Naive thymus-derived CD8-positive, alpha-beta T cell (primary cell): ENCODE measurements at regions not wholly inside any gene's neighbourhood (a gene's known extent, or its start where the extent isn't known, plus 50 kb on each side); places are given as distances from the start of the nearest gene placed in this dataset.

ENCODE experiments used
- ATAC-seq, 2 donors: fragments of 150-1000 bp; cut with Tn5 transposase in 1 of 2; sonication (Bioruptor Pico), chemical (Tn5 transposase) in 1 of 2; 1 replicate in 1 of 2; 2 replicates in 1 of 2; pipeline ENCODE4 v1.10.0; 2021; ENCODE audit warnings: mild to moderate bottlenecking in 2 of 2, moderate library complexity in 2 of 2
- POLR2A ChIA-PET: fragments of 350-600 bp; sonication (Branson Sonifier 250); formaldehyde crosslinking; loops from one replicate; lab custom pipeline; 2021; ENCODE audit warnings: antibody characterized with exemption; lab: Charles Lee
- DNase-seq, 10 donors: peaks; one replicate each; pipeline versions ENCODE4 v3.0.0 to v3.0.0-alpha.2; 2020 to 2022
- H3K27ac Mint-ChIP-seq, 10 donors: one replicate each; pipeline ENCODE4 v1.8.0; 2020 to 2022; ENCODE audit warnings: mild to moderate bottlenecking in 10 of 10, mixed read lengths in 10 of 10, moderate library complexity in 4 of 10, inconsistent platforms in 1 of 10
- H3K27me3 Mint-ChIP-seq, 5 donors: one replicate each; pipeline ENCODE4 v1.8.0; 2021 to 2022; ENCODE audit warnings: mixed read lengths in 5 of 5
- H3K36me3 Mint-ChIP-seq, 3 donors: one replicate each; pipeline ENCODE4 v1.8.0; 2020 to 2022; ENCODE audit warnings: mixed read lengths in 3 of 3, mild to moderate bottlenecking in 2 of 3, inconsistent platforms in 1 of 3
- H3K4me1 Mint-ChIP-seq, 4 donors: one replicate each; pipeline ENCODE4 v1.8.0; 2021 to 2022; ENCODE audit warnings: mixed read lengths in 4 of 4
- H3K4me3 Mint-ChIP-seq, 10 donors: one replicate each; pipeline ENCODE4 v1.8.0; 2020 to 2022; ENCODE audit warnings: mild to moderate bottlenecking in 10 of 10, mixed read lengths in 10 of 10, moderate library complexity in 6 of 10, inconsistent platforms in 1 of 10
- H3K9me3 Mint-ChIP-seq, 9 donors: one replicate each; pipeline ENCODE4 v1.8.0; 2020 to 2022; ENCODE audit warnings: mixed read lengths in 9 of 9, mild to moderate bottlenecking in 3 of 9, inconsistent platforms in 1 of 9, moderate library complexity in 1 of 9

DNA sequence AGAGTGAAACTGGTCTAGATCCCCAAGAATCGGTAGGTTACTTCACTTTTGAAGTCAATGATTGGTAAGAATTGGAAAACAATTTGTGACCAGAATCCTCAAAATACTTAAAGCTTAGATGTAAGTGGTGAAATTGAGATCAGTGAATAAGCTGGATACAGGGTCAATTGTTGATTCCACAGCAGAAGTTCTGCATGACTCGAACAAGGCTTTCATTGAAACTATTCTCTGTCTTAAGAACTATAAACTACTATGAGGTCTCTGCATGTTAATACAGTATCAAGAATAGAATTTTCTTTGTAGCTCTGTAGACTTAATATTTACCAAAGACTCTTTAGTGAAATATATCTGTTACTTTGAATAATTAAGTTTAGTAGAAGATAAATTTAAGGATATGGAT lies 324.2 kb upstream of the FIGN start:
- Mint-ChIP-seq H3K9me3 (peaks cover 0 to 6% (median 0%) of the 10 kb centered on the region in 9 donors), H3K27ac (no peak overlapping the region), H3K4me3 (no peak overlapping the region), H3K27me3 (no peaks in the 10 kb centered on the region), H3K36me3 (no peaks in the 10 kb centered on the region), H3K4me1 (no peaks in the 10 kb centered on the region)
- ATAC-seq = no peak
- POLR2A ChIA-PET = no interaction called here
- no peak for DNase-seq

GRCh38 chr2:164055623-164056022 lies 319.8 kb upstream of the FIGN start:
- Mint-ChIP-seq H3K9me3 (peaks cover 0 to 7% (median 0%) of the 10 kb centered on the region in 9 donors), H3K4me3 (no peak overlapping the region), H3K36me3 (no peaks in the 10 kb centered on the region), H3K4me1 (no peaks in the 10 kb centered on the region), H3K27ac (no peak overlapping the region), H3K27me3 (no peaks in the 10 kb centered on the region)
- no peak for DNase-seq
- POLR2A ChIA-PET = no interaction called here
- no peak for ATAC-seq

DNA sequence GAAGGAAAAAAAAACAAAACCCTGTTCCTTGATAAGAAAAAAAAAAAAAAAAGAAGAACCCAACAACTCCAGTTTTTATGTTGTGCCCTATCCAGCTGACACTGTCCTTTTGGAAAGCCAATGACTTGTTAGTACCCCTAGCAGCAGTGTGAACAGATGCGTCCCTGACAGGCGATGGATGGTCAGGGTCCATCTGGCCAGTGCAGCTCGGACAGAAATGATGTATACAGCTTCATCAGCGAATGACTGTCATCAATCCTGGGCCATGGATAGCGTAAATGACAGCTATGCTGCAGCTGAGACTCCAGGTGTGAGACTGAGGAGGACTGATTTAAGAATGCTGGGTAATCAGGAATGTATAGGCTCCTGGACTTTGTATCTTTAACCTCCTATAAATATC lies 318.8 kb upstream of the FIGN start:
- ATAC-seq = no peak
- POLR2A ChIA-PET = no interaction called here
- H3K27ac Mint-ChIP-seq = no peak overlapping the region
- no peaks in the 10 kb centered on the region for H3K4me1 Mint-ChIP-seq
- no peak overlapping the region for H3K4me3 Mint-ChIP-seq
- no peak for DNase-seq
- no peaks in the 10 kb centered on the region for H3K36me3 Mint-ChIP-seq
- H3K27me3 Mint-ChIP-seq = no peaks in the 10 kb centered on the region
- peaks cover 0 to 7% (median 0%) of the 10 kb centered on the region in 9 donors for H3K9me3 Mint-ChIP-seq

GRCh38 chr2:164053021-164053420 lies 317.2 kb upstream of the FIGN start:
- ATAC-seq (no peak), DNase-seq (no peak)
- POLR2A ChIA-PET = no interaction called here
- Mint-ChIP-seq H3K27me3 (no peaks in the 10 kb centered on the region), H3K9me3 (peaks cover 0 to 15% (median 6%) of the 10 kb centered on the region in 9 donors), H3K36me3 (no peaks in the 10 kb centered on the region), H3K4me1 (no peaks in the 10 kb centered on the region), H3K27ac (no peak overlapping the region), H3K4me3 (no peak overlapping the region)

- no peaks in the 10 kb centered on the region for H3K4me1 Mint-ChIP-seq
- POLR2A ChIA-PET = no interaction called here
- no peak overlapping the region for H3K27ac Mint-ChIP-seq
- peaks cover 0 to 19% (median 6%) of the 10 kb centered on the region in 9 donors for H3K9me3 Mint-ChIP-seq
- H3K4me3 Mint-ChIP-seq = no peak overlapping the region
- ATAC-seq = no peak
- H3K36me3 Mint-ChIP-seq = no peaks in the 10 kb centered on the region
- H3K27me3 Mint-ChIP-seq = no peaks in the 10 kb centered on the region
- no peak for DNase-seq
These were observed 316.2 kb upstream of the FIGN start for GRCh38 chr2:164052006-164052405.

DNA sequence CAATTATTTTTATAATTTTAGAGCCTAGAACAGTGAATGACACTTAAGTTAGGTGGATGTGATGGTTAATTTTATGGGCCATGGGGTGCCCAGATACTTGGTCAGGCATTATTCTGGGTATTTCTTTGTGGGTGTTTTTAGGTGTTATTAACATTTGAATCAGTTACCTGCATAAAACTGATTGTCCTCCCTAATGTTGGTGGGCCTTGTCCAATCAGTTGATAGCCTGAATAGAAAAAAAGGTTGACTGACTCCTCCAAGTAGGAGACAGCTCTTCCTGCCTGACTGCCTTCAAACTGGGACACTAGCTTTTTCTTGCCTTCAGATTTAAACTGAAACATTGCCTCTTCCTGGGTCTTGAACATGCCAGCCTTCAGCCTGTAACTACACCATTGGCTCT lies 312.9 kb upstream of the FIGN start:
- ATAC-seq (no peak), DNase-seq (no peak)
- Mint-ChIP-seq H3K27me3 (no peaks in the 10 kb centered on the region), H3K36me3 (no peaks in the 10 kb centered on the region), H3K4me1 (no peaks in the 10 kb centered on the region), H3K9me3 (peaks cover 0 to 19% (median 8%) of the 10 kb centered on the region in 9 donors), H3K4me3 (no peak overlapping the region), H3K27ac (no peak overlapping the region)
- POLR2A ChIA-PET = no interaction called here

DNA sequence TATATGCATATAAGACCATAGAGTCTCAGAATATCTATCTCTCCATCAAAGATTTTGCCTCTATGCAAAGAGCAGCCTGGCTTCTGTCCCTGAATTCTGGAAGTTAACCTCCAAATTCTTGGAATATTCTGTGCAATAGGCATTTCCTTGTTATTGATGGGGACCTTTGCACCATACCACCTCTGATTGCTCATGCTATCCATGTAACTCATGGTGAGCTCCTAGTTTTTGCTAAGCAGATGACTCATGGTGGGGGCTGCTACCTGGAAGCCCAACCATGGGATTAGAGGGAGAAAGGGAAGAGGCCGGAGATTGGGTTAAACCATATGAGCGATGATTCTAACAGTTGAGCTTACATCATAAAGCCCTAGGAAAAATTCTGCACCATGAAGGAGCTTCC lies 310.2 kb upstream of the FIGN start:
- Mint-ChIP-seq H3K9me3 (peaks cover 0 to 17% (median 8%) of the 10 kb centered on the region in 9 donors), H3K27me3 (no peaks in the 10 kb centered on the region), H3K4me1 (no peaks in the 10 kb centered on the region), H3K4me3 (no peak overlapping the region), H3K36me3 (no peaks in the 10 kb centered on the region), H3K27ac (no peak overlapping the region)
- DNase-seq = no peak
- POLR2A ChIA-PET = no interaction called here
- ATAC-seq = no peak

- Mint-ChIP-seq H3K4me3 (no peak overlapping the region), H3K27ac (no peak overlapping the region), H3K9me3 (peaks cover 0 to 23% (median 8%) of the 10 kb centered on the region in 9 donors), H3K27me3 (no peaks in the 10 kb centered on the region), H3K36me3 (no peaks in the 10 kb centered on the region), H3K4me1 (no peaks in the 10 kb centered on the region)
- DNase-seq (no peak), ATAC-seq (no peak)
- POLR2A ChIA-PET = no interaction called here
These were observed 308.8 kb upstream of the FIGN start for GRCh38 chr2:164044622-164045021.

DNA sequence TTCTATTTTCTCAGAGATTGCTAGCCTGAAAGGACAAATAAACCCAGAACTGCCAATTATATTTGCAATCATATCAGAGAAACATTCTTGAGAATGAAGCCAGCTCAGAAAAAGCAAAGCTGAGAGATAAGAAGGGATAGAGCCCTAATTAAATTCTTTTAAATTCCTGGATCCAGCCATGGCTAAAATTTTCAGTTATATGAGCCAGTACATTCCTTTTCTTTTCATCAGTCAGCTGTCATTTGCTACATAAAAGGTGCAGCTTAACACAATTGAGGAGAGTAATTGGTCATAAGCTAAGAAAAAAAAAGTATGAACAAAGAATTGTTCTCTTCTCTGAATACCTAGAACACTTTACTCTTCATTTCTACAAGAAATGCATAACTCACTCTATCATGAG lies 303.5 kb upstream of the FIGN start:
- POLR2A ChIA-PET = no interaction called here
- ATAC-seq = no peak
- no peaks in the 10 kb centered on the region for H3K36me3 Mint-ChIP-seq
- H3K4me3 Mint-ChIP-seq = no peak overlapping the region
- DNase-seq = no peak
- no peaks in the 10 kb centered on the region for H3K4me1 Mint-ChIP-seq
- H3K27me3 Mint-ChIP-seq = no peaks in the 10 kb centered on the region
- H3K27ac Mint-ChIP-seq = no peak overlapping the region
- H3K9me3 Mint-ChIP-seq = peaks cover 0 to 17% (median 3%) of the 10 kb centered on the region in 9 donors

DNA sequence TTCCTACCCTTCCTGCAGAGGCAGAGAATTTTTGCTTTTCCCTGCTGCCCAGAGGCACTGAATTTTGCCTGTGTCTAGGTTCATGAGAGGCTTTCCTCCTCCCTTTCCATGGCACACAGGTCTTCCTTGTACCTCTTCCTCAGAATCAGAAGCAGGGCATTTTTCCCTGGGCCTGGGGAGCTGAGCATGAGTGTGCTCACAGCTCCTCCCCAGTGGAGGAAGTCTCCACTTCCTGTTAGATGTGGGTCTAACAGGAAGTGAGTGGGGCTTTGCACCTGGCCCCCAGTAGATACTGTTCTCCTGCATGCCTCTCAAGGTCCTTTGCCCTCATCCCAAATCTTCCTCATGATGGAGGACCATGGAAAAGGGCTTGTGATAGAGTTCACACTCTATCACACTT lies 297.2 kb upstream of the FIGN start:
- POLR2A ChIA-PET = no interaction called here
- H3K27me3 Mint-ChIP-seq = no peaks in the 10 kb centered on the region
- no peaks in the 10 kb centered on the region for H3K36me3 Mint-ChIP-seq
- H3K9me3 Mint-ChIP-seq = peaks cover 0 to 10% (median 3%) of the 10 kb centered on the region in 9 donors
- no peak overlapping the region for H3K4me3 Mint-ChIP-seq
- ATAC-seq (no peak), DNase-seq (no peak)
- peaks cover 0 to 1% (median 0%) of the 10 kb centered on the region in 4 donors for H3K4me1 Mint-ChIP-seq
- no peak overlapping the region for H3K27ac Mint-ChIP-seq

DNA sequence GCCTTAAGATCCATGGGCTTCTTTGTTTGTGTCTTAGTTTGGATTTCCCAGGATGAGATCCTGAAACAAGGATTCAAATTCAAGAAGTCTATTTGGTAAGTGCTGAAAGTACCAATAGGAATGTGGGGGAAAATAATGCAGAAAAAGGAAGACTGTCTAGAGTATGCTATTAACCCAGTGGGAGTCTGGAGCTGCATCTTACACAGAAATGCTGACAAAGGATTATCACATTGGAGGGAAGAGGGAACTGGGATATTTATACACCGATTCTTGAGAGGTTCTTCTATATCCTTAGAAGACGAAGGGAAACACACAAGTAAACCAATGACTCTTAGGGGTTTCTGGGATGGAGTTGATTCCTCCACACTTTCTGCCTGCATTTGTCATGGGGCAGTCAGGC lies 294.8 kb upstream of the FIGN start:
- no peaks in the 10 kb centered on the region for H3K36me3 Mint-ChIP-seq
- no peak overlapping the region for H3K4me3 Mint-ChIP-seq
- H3K27me3 Mint-ChIP-seq = no peaks in the 10 kb centered on the region
- POLR2A ChIA-PET = no interaction called here
- no peak overlapping the region for H3K27ac Mint-ChIP-seq
- H3K4me1 Mint-ChIP-seq = peaks cover 0 to 1% (median 0%) of the 10 kb centered on the region in 4 donors
- H3K9me3 Mint-ChIP-seq = peaks cover 0 to 17% (median 3%) of the 10 kb centered on the region in 9 donors
- ATAC-seq = no peak
- DNase-seq = no peak

DNA sequence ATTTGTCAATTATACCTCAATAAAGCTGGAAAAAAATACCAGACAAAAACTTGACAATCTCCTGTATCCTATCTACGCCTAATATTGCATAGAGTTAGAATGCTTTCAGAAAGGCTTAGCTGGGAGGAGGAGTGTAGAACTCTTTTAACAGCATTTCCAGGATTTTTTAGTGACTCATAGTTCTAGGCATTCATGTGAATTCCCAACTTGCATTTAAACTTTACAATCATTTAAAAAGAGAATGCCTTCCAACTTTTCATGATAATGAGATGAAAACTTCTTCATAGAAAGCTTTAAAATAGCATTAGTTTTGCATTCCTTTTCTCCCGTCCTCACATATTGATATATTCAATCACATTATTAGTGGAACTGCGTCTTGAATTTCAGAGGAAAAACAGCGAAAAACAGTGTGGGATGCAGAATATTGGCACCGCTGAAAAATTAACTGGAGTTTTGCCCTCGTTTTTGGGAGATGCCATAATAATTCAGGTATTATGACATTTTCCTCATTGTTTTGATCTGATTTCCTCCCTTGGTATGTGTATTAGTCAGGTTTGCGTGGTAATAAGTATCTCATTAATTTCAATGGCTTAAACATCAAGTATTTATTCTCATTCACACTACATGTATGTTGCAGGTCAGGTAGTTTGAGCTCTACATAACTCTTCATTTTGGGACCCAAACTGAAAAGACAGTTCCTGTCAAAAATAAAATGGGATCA lies 293.2 kb upstream of the FIGN start:
- no peak overlapping the region for H3K27ac Mint-ChIP-seq
- peaks cover 0 to 1% (median 0%) of the 10 kb centered on the region in 4 donors for H3K4me1 Mint-ChIP-seq
- no peaks in the 10 kb centered on the region for H3K27me3 Mint-ChIP-seq
- DNase-seq = no peak
- H3K4me3 Mint-ChIP-seq = no peak overlapping the region
- peaks cover 0 to 19% (median 3%) of the 10 kb centered on the region in 9 donors for H3K9me3 Mint-ChIP-seq
- no peak for ATAC-seq
- POLR2A ChIA-PET = no interaction called here
- H3K36me3 Mint-ChIP-seq = no peaks in the 10 kb centered on the region

- Mint-ChIP-seq H3K9me3 (peaks cover 0 to 25% (median 6%) of the 10 kb centered on the region in 9 donors), H3K27ac (no peak overlapping the region), H3K27me3 (no peaks in the 10 kb centered on the region), H3K4me3 (no peak overlapping the region), H3K36me3 (no peaks in the 10 kb centered on the region), H3K4me1 (no peaks in the 10 kb centered on the region)
- POLR2A ChIA-PET = no interaction called here
- ATAC-seq (no peak), DNase-seq (no peak)
These were observed 288.6 kb upstream of the FIGN start for GRCh38 chr2:164024396-164024795.

DNA sequence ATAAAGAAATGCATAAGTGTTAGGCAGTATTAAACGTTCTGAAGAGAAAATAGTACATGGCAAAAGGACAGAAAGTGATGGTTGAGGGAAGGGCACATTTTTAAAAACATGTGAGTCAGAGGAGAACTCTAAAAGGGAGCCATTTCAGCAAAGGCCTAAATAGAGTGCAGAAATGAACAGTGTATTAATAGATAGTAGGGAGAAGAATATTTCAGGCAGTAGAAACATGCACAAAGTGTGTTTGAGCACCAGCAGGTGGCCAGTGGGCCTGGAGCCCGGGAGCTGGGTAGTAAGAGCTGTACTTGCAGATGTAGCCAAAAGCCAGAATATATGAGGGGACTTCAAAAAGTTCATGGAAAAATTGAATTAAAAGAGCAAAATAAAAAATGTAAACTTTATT lies 288.1 kb upstream of the FIGN start:
- DNase-seq (no peak), ATAC-seq (no peak)
- Mint-ChIP-seq H3K4me1 (no peaks in the 10 kb centered on the region), H3K4me3 (no peak overlapping the region), H3K36me3 (no peaks in the 10 kb centered on the region), H3K9me3 (peaks cover 0 to 25% (median 6%) of the 10 kb centered on the region in 9 donors), H3K27me3 (no peaks in the 10 kb centered on the region), H3K27ac (no peak overlapping the region)
- POLR2A ChIA-PET = no interaction called here
